DND-41 (cell line): ENCODE measurements at regions not wholly inside any gene's neighbourhood (a gene's known extent, or its start where the extent isn't known, plus 50 kb on each side); places are given as distances from the start of the nearest gene placed in this dataset.

Experiments used
- ATAC-seq: fragments of 200-7000 bp; cut with Tn5 transposase; 3 replicates; pipeline ENCODE4 v1.9.1; 2021; ENCODE audit warnings: low read depth; ENCODE audit not compliant: insufficient read depth
- DNase-seq: peaks from one replicate; pipeline ENCODE4 v3.0.0-alpha.2; 2020
- H2AFZ ChIP-seq: 2 replicates; pipeline ENCODE4 v1.6.0; 2012; ENCODE audit warnings: low read depth, low read length
- H3K27ac ChIP-seq: 2 replicates; pipeline ENCODE4 v1.5.1; 2012; ENCODE audit warnings: low read length, inconsistent platforms
- H3K27me3 ChIP-seq: fragments of 200-600 bp; sonication (generic); 2 replicates; pipeline ENCODE4 v1.6.0; 2012; ENCODE audit warnings: low read length, mild to moderate bottlenecking, inconsistent platforms; ENCODE audit not compliant: insufficient read depth, poor library complexity
- H3K36me3 ChIP-seq: 2 replicates; pipeline ENCODE4 v1.5.1; 2012; ENCODE audit warnings: low read length, inconsistent platforms; ENCODE audit not compliant: insufficient read depth
- H3K4me1 ChIP-seq: 2 replicates; pipeline ENCODE4 v1.5.1; 2012; ENCODE audit warnings: mild to moderate bottlenecking, low read length; ENCODE audit not compliant: insufficient read depth
- H3K4me2 ChIP-seq: 2 replicates; pipeline ENCODE4 v1.6.0; 2012; ENCODE audit warnings: mild to moderate bottlenecking, moderate library complexity, low read length, inconsistent platforms; ENCODE audit not compliant: insufficient read depth
- H3K4me3 ChIP-seq, 2 experiments: fragments of 200-600 bp in 1 of 2; shearing (Covaris generic) in 1 of 2; 2 replicates each; pipeline ENCODE4 v1.5.1; 2012 to 2016; ENCODE audit warnings: inconsistent platforms in 2 of 2, low read length in 2 of 2, mild to moderate bottlenecking in 2 of 2, low read depth in 1 of 2, moderate library complexity in 1 of 2
- H3K79me2 ChIP-seq: 2 replicates; pipeline ENCODE4 v1.6.0; 2012; ENCODE audit warnings: low read length, inconsistent platforms; ENCODE audit not compliant: insufficient read depth
- H3K9ac ChIP-seq: 2 replicates; pipeline ENCODE4 v1.6.0; 2012; ENCODE audit warnings: low read depth, mild to moderate bottlenecking, inconsistent platforms, low read length, moderate library complexity
- H3K9me3 ChIP-seq: 2 replicates; pipeline ENCODE4 v1.5.1; 2012; ENCODE audit warnings: low read length, moderate library complexity, mild to moderate bottlenecking, inconsistent platforms; ENCODE audit not compliant: insufficient read depth, severe bottlenecking
- H4K20me1 ChIP-seq: 2 replicates; pipeline ENCODE4 v1.6.0; 2012; ENCODE audit warnings: low read length; ENCODE audit not compliant: insufficient read depth
- CTCF ChIP-seq: IDR thresholded peaks from 2 replicates; pipeline ENCODE4 v1.5.1; 2012; ENCODE audit warnings: borderline replicate concordance, low read length, moderate library complexity, mild to moderate bottlenecking; ENCODE audit not compliant: poor library complexity, severe bottlenecking; ENCODE audit errors: extremely low read depth
- EZH2 ChIP-seq: IDR thresholded peaks from 3 replicates; pipeline ENCODE4 v1.6.1; 2012; ENCODE audit warnings: borderline replicate concordance, low read depth, mild to moderate bottlenecking, moderate library complexity, low read length, inconsistent platforms; ENCODE audit not compliant: severe bottlenecking

DNA sequence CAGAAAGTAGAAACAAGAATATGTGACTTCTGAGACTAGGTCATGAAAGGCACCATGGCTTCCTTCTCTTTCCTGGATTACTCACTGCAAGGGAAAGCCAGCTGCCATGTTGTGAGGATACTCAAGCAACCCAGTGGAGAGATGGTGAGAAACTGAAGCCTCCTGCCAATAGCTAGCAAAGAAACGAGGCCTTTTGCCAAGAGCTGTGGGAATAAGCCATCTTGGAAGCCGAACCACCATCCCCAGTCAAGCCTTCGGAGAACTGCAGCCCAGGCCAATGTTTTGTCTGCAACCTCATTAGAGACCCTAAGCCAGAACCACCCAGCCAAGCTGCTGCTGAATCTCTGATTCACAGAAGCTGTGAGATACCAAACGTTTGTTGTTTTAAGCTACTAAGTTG, 104.7 kb upstream of the CRHR1 start:
- no peak for TF ChIP-seq EZH2
- TF ChIP-seq CTCF: no peak
- no peak for DNase-seq
- Histone ChIP-seq H4K20me1 (no peaks in the 10 kb centered on the region), H3K79me2 (no peaks in the 10 kb centered on the region), H3K27ac (no peak overlapping the region), H2AFZ (no peak overlapping the region), H3K36me3 (no peaks in the 10 kb centered on the region), H3K9me3 (no peaks in the 10 kb centered on the region), H3K4me3 (no peak overlapping the region), H3K4me2 (no peak overlapping the region), H3K9ac (no peak overlapping the region), H3K4me1 (no peaks in the 10 kb centered on the region), H3K27me3 (peaks cover 4% of the 10 kb centered on the region)
- ATAC-seq: no peak

GRCh38 chr17:45680360-45680759, 103.8 kb upstream of the CRHR1 start:
- H3K4me1 ChIP-seq: no peaks in the 10 kb centered on the region
- no peaks in the 10 kb centered on the region for H3K79me2 ChIP-seq
- H3K4me2 ChIP-seq: no peak overlapping the region
- ATAC-seq (no peak), DNase-seq (no peak)
- H3K4me3 ChIP-seq: no peak overlapping the region
- no peak for TF ChIP-seq EZH2
- TF ChIP-seq CTCF: no peak
- no peak overlapping the region for H3K9ac ChIP-seq
- H3K27ac ChIP-seq: no peak overlapping the region
- H3K36me3 ChIP-seq: no peaks in the 10 kb centered on the region
- H3K27me3 ChIP-seq: peaks cover 4% of the 10 kb centered on the region
- no peak overlapping the region for H2AFZ ChIP-seq
- no peaks in the 10 kb centered on the region for H3K9me3 ChIP-seq
- no peaks in the 10 kb centered on the region for H4K20me1 ChIP-seq

DNA sequence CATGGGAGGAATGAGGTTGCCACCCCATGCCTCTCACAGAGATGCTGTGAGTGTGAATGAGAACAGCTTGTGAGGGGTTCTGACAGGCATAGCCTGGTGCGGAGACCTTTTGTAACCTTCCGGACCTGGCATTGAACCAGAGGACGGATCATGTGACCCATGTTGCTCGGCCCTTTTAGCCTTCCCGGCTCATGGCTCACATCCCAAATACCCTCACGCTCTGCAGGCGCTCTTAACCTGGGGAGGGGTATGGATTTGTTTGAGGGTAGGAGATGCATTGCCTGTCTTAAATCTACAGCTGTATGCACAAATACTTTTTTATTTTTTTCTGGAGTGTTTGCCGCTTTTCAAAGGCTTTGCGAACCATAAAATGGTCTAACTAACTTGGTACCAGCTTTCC, 102.4 kb upstream of the CRHR1 start:
- Histone ChIP-seq H2AFZ (no peak overlapping the region), H3K9ac (no peak overlapping the region), H3K27ac (no peak overlapping the region), H3K79me2 (no peaks in the 10 kb centered on the region), H3K4me3 (no peak overlapping the region), H3K4me1 (no peaks in the 10 kb centered on the region), H3K27me3 (no peaks in the 10 kb centered on the region), H4K20me1 (no peaks in the 10 kb centered on the region), H3K4me2 (no peak overlapping the region), H3K9me3 (no peaks in the 10 kb centered on the region), H3K36me3 (no peaks in the 10 kb centered on the region)
- DNase-seq: no peak
- no peak for TF ChIP-seq CTCF
- no peak for TF ChIP-seq EZH2
- ATAC-seq: no peak

DNA sequence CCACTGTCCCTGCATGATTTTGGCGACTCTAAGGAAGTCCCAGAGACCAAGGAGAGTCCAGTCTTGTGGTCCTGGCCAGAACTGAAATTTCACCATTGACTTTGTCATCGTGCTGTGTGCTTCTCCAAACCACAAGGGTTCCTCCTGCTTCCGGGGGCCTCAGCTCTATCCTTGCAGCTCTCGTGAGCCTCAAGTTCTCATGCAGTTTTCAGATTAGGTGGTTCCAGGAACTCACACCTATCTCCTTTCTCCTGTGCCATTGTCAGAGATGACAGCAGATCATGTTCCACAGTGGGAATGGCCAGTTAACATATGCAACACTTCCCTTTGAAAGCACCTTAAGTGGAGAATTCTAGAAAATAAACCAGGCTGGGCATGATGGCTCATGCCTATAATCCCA, 97.9 kb upstream of the CRHR1 start:
- DNase-seq (no peak), ATAC-seq (no peak)
- no peak overlapping the region for H3K9ac ChIP-seq
- 0 out of 2 replicates have a peak, but pooled peaks cover 3% of the 10 kb centered on the region for H4K20me1 ChIP-seq
- H3K4me3 ChIP-seq: no peak overlapping the region
- no peaks in the 10 kb centered on the region for H3K4me1 ChIP-seq
- H3K36me3 ChIP-seq: no peaks in the 10 kb centered on the region
- H2AFZ ChIP-seq: no peak overlapping the region
- H3K4me2 ChIP-seq: no peak overlapping the region
- H3K9me3 ChIP-seq: no peaks in the 10 kb centered on the region
- no peak for TF ChIP-seq EZH2
- TF ChIP-seq CTCF: no peak
- H3K27me3 ChIP-seq: peaks cover 9% of the 10 kb centered on the region
- no peak overlapping the region for H3K27ac ChIP-seq
- H3K79me2 ChIP-seq: no peaks in the 10 kb centered on the region
